Hippocampal formation (tissue), 2 donors: ENCODE measurements at regions not wholly inside any gene's neighbourhood (a gene's known extent, or its start where the extent isn't known, plus 50 kb on each side); places are given as distances from the start of the nearest gene placed in this dataset.

ENCODE experiments used
- DNase-seq, 2 donors: peaks; one replicate each; lab custom pipeline; 2025; lab: John Stamatoyannopoulos, UW

DNA sequence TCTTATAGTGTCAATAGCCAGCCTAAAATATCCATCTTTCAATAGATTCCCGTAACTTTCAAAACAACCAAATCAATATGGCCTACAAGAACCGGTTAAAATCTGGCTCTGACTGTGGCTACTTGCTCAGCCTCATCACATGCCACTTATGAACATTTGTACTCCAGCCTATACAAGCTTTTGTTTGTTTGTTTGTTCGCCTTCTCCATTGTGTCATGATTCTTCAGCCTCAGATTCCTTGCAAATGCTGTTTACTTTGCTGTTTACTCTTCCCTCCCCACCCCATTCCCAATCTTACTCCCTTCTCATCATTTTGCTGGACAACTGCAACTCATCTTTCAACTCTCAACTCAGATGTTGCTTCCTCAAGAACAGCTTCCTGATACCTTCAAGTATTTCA lies 161.2 kb downstream of the CAPZA3 start:
- no peak for DNase-seq

GRCh38 chr12:18899678-18900317 lies 161.9 kb downstream of the CAPZA3 start:
- no peak for DNase-seq

DNA sequence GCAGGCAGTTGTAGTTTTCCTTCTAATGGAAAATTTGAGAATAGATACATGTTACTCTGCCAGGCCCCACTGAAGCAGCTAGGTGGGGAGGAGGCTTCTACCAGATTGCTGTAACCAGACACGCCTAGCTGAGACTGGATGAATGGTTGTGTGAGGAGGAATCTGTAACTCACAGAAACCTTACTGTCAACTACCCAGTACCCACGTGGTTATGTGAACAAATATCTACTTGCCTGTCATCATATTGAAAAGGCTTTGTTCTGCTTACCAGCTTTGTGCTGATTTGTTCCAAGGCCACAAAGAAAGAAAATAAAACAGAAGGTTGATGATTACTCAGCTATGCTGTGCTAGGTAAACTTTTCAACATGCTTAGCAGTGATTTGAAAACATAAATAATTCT lies 167.2 kb downstream of the CAPZA3 start:
- DNase-seq, result no peak

GRCh38 chr12:18906395-18906794 lies 168.5 kb downstream of the CAPZA3 start:
- DNase-seq, result no peak

DNA sequence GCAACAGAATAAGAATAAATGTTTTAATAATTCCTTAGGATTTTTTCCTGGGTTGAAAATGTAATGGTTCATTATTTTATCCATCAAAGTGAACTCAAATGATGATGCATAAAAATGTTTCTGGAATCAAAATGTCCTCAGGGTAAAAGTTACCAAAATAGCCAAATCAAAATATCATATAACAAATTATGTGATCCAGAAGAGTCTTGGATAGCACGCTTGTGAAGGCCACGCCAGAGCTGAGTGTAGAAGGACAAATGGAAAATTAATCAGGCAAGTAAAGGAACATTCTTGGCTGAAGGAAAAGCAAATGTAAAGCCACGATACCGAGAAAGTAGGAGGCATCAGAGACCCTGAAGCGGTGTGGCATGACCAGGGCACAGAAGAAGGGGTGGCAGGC lies 169.2 kb downstream of the CAPZA3 start:
- DNase-seq, result no peak

- no peak for DNase-seq
These were observed 169.8 kb downstream of the CAPZA3 start for GRCh38 chr12:18907728-18908127.

DNA sequence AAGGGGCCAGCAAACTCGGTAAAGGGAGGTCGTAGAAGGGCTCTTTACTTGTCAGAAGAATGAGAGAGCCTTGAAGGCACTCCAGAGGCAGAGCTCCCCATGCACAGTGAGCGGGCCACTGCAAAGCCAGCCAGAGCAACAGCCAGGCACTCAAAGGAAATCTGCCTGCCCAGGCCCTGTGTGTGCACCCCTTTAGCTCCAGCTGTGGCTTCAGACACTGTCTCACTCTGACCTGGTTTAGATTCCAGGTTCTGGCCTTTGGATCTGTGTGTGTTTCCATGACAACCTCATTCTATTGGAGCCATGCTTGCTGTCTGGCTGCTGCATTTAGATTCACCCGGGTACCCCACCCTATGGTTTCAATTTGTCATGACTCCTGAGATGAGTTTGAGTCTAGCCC lies 170.3 kb downstream of the CAPZA3 start:
- DNase-seq, result no peak

DNA sequence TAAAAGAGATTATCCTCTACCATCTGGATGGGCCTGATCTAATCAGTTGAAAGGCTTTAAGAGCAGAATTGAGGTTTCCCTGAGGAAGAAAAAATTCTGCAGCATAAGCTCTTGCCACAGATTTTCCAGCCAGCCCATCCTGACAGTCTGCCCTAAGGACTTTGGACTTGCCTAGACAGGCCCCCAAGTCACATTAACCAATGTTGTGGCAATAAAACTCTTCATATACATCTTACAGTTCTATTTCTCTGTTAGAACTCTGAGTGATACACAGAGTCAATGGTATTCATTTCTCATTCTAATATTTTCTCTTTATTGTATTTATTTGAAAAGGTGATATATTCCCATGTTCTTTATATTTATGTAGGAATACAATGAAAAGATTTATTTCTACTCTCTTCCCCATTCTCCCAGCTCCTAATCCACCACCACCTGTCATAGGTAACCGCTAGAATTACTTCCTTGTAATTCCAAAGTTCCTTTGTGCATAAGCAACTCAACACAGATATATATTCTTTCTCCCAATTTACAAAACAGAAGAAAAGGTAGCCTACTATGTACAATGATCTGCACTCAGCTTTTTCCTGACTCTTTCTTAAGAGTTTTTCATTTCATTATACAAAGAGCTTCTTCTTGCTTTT lies 182.1 kb downstream of the CAPZA3 start:
- no peak for DNase-seq

DNA sequence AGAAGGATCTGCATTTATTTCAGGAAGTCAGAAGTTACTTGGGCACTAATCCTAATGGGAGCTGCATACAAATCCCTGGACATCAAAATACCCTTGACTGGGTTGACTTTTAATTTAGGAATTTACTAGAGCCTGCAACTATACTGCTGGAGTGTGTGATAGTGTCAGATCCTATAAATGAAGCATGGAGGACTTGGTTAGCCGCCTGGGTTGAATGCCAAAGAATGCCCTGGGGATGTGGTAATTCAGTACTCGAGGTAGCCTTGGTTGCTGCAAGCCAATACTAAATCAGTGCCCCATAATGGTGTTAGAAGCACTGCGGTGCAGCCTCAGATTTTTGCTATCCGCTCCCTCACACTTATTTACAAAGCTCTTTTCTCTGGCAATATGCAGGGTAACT lies 184.9 kb downstream of the CAPZA3 start:
- no peak for DNase-seq

- no peak for DNase-seq
These were observed 185.8 kb downstream of the CAPZA3 start for GRCh38 chr12:18923721-18924120.

GRCh38 chr12:18926188-18926587 lies 188.3 kb downstream of the CAPZA3 start:
- DNase-seq, result no peak

- no peak for DNase-seq
These were observed 194.3 kb downstream of the CAPZA3 start for GRCh38 chr12:18932211-18932610.

DNA sequence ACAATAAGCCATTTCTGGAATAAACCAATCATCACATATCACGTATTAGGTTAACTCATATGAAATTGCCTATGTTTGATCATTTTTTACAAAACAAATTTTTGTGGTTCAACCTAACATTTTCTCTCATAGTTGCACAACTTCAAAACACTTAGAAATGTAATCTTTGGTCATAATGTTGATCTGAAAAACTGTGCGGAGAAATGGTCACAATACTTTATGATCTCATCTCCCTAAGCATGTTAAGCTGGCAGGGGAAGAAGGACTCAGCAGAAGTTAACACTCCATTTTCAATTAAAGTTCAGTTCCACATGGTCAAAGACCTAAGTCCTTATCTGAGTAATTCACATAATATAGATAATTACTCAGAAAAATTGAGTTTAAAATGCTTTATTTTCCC lies 194.8 kb downstream of the CAPZA3 start:
- no peak for DNase-seq

GRCh38 chr12:18935371-18935965 lies 194.1 kb upstream of the PLEKHA5 start:
- no peak for DNase-seq

DNA sequence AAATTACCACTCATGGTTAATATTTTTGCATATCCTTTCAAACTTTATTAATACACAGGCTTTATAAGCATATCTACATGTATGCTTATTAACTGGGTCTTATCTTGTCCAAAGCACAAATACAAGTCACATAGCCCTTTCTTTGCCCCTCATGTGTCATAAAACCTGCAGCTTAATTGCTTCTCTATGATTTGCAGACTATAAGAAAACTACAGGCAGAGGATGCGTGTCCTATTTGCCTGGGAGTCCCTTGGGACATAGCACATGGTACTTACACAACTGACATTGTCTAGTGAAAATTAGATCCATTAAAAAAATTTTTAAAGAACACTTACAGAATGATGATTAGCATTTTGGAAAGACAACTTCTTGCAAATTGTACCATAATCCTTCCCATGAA lies 190.5 kb upstream of the PLEKHA5 start:
- no peak for DNase-seq

- DNase-seq, result no peak
These were observed 186.9 kb upstream of the PLEKHA5 start for GRCh38 chr12:18942669-18943068.

- DNase-seq, result no peak
These were observed 186.3 kb upstream of the PLEKHA5 start for GRCh38 chr12:18943200-18943599.

GRCh38 chr12:18946106-18946505 lies 183.4 kb upstream of the PLEKHA5 start:
- DNase-seq, result no peak

DNA sequence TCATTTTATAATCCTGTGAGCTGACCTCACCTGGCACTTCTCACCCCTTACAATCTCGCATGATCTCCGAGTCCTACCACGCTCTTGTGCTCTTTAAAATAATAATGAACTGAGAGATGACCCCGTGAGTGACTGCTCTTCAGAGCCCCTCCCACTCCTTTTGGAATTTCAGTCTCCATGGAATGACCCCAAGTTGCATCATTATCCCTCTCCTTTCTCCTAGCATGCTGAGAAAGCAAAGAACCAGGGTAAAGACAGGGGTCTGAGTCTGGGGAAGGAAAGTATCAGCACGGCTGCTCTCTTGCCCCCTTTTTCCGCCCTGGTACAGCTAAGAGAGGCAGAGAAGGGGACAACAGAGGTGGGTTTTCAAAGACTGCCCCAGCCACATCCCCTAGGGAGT lies 178.3 kb upstream of the PLEKHA5 start:
- DNase-seq, result no peak

GRCh38 chr12:18953505-18953904 lies 176.0 kb upstream of the PLEKHA5 start:
- DNase-seq, result no peak

DNA sequence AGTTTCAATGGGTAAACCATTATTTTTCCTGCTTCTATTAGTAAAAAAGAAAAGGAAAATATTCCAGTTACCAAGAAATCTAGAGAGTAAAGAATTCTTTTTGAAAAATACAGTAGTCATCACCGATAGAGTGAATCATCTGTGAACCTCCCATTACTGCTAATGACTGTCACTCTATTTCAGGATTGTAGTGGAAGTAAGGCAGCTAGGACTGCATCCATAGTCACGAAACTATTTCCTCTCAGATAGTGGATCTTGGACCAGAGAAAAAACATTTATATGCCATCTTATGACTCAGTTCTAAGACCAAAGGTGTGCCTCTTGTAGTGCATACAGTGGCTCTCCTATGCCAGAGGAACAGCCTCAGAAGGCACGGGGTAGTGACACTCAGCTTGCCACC lies 173.9 kb upstream of the PLEKHA5 start:
- DNase-seq, result no peak

- no peak for DNase-seq
These were observed 164.3 kb upstream of the PLEKHA5 start for GRCh38 chr12:18965203-18965602.

- no peak for DNase-seq
These were observed 162.6 kb upstream of the PLEKHA5 start for GRCh38 chr12:18966954-18967353.

GRCh38 chr12:18967814-18968213 lies 161.7 kb upstream of the PLEKHA5 start:
- no peak for DNase-seq
